ENCODE measurements at regions not wholly inside any gene's neighbourhood (a gene's known extent, or its start where the extent isn't known, plus 50 kb on each side); places are given as distances from the start of the nearest gene placed in this dataset.

DNA sequence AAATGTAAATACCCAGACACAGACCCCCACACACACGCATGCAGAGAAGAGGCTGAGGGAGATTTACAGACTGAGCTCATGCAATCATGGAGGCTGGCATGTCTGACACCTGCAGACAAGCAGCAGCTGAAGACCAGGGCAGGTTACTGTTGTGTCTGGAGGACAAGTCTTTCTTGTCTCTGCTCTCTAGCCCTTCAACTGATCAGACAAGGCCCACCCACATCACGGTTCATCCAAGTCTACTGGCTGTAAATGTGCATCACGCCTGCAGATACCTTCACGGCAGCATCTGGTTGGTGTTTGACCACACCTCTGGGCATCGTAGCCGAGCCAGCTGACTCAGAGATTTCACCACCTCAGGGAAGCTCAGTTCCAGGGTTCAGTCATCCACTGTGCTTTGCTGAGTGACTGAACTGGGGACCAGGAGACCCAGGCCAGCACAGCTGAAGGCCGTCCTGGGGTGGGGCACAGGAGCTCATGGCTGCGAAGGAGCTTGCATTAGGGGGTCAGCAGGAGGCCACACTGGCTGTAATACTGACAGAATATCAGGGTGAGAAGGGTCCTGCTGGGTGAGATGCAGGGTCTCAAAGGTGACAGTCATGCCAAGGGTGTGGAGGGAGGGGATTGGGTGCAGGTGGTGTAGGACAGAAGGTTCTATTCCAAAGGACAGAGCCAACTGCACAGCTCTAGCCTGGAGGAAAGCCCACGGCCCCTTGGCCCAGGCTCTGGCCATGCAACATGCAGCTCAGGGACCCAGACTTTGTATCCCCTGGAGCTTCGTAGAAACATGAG is 304.9 kb downstream of the BRD1 start:
- no peak for DNase-seq (ENCODE audit: extremely low read depth, insufficient read length)
- no peaks in the 10 kb centered on the region; the same call in 1 of the 2 replicates for H3K36me3 ChIP-seq (ENCODE audit: control insufficient read depth, insufficient read depth, low read length)
- no peak overlapping the region for H3K4me3 ChIP-seq (replicated peaks; ENCODE audit: low read depth, low read length)
- TF ChIP-seq, protein P1, sequence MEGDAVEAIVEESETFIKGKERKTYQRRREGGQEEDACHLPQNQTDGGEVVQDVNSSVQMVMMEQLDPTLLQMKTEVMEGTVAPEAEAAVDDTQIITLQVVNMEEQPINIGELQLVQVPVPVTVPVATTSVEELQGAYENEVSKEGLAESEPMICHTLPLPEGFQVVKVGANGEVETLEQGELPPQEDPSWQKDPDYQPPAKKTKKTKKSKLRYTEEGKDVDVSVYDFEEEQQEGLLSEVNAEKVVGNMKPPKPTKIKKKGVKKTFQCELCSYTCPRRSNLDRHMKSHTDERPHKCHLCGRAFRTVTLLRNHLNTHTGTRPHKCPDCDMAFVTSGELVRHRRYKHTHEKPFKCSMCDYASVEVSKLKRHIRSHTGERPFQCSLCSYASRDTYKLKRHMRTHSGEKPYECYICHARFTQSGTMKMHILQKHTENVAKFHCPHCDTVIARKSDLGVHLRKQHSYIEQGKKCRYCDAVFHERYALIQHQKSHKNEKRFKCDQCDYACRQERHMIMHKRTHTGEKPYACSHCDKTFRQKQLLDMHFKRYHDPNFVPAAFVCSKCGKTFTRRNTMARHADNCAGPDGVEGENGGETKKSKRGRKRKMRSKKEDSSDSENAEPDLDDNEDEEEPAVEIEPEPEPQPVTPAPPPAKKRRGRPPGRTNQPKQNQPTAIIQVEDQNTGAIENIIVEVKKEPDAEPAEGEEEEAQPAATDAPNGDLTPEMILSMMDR (IDR thresholded peaks at IDR 0.05; ENCODE audit: insufficient read depth, low read length, poor library complexity, severe bottlenecking), result no peak
- no peaks in the 10 kb centered on the region for H3K27me3 ChIP-seq (replicated peaks; ENCODE audit: control insufficient read depth, insufficient read depth, low read length)

DNA sequence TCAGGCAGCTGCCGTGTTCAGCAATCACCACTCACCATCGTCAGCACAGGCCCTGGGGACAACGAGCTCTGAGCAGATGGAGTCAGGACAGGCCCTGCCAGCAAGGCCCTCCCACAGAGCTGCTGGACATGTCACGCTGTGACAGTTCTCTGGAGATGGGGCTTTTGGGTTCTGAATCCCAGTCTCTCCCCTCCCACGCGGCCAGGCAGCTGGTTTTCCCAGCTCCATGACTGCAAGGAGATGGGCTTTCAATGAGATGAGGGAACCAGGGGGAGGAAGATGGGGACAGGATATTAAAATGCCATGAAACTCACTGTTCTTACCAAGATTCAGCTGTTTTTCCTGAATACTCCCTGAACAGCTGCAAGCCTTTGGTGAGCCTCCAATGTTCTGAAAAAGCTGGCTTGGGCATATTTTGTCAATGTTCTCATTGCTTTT is 305.9 kb downstream of the BRD1 start:
- Histone ChIP-seq H3K4me3 (replicated peaks; ENCODE audit: low read depth, low read length) (no peak overlapping the region), H3K36me3 (ENCODE audit: control insufficient read depth, insufficient read depth, low read length) (no peaks in the 10 kb centered on the region; the same call in 1 of the 2 replicates), H3K27me3 (replicated peaks; ENCODE audit: control insufficient read depth, insufficient read depth, low read length) (no peaks in the 10 kb centered on the region)
- DNase-seq (ENCODE audit: extremely low read depth, insufficient read length), result no peak
- TF ChIP-seq, protein P1 (IDR thresholded peaks at IDR 0.05; ENCODE audit: insufficient read depth, low read length, poor library complexity, severe bottlenecking), result no peak

DNA sequence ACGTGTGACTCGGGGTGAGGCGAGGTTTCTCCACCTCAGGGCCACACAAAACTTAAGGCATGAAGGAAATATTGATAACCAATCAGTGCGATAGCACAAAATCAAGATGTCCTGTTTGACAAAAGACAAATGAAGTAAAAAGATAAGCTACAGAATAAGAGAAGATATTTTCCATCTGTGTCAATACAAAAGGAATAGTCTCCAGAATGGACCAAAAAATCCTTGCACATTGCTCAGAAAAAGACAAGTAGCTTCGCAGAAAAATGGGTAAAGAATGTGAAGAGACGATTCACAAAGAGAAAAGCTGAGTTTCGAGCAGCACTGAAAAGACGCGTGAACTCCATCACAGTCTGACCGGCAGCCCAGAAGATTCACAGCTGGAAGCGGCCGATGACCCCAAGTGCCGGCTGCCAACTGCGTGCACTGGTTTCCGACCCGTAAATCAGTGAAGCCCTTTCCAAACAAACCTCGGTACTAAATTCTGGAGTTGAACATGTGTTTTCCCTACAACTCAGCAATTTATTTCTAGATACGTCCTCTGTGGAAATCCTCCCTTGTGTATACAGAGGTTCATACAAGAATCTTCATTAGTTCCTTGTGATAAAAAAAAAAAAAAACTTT is 308.4 kb downstream of the BRD1 start:
- Histone ChIP-seq H3K27me3 (replicated peaks; ENCODE audit: control insufficient read depth, insufficient read depth, low read length) (no peaks in the 10 kb centered on the region), H3K36me3 (ENCODE audit: control insufficient read depth, insufficient read depth, low read length) (no peaks in the 10 kb centered on the region; the same call in 1 of the 2 replicates), H3K4me3 (replicated peaks; ENCODE audit: low read depth, low read length) (no peak overlapping the region)
- no peak for DNase-seq (ENCODE audit: extremely low read depth, insufficient read length)
- TF ChIP-seq, protein P1 (IDR thresholded peaks at IDR 0.05; ENCODE audit: insufficient read depth, low read length, poor library complexity, severe bottlenecking), result no peak

DNA sequence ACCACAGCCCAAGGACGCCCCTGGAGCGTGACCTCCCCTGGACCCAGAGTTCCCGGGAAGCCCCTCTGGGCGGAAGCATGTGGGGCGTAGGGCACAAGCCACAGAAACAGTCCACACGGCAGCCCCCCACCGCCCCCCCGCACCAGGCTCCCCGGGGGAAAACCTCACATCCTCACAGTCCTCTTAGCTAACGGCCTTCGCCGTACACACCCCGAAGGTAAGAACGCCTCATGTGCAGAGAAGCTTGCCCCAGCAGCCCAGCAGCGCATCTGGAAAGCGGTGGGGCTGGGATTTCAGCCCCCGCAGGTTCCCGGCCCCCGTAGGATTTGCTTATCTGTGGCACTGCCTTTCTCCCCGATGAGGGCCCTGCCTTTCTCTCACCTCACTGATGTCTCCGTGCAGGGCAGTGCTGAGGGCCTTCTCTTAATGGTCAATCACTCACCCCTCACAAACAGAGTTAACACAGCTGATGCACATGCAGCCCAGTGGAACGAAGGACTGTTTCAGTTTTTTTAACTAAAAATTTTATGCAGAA is 309.2 kb downstream of the BRD1 start:
- H3K36me3 ChIP-seq (ENCODE audit: control insufficient read depth, insufficient read depth, low read length), result no peaks in the 10 kb centered on the region; the same call in 1 of the 2 replicates
- TF ChIP-seq, protein P1 (IDR thresholded peaks at IDR 0.05; ENCODE audit: insufficient read depth, low read length, poor library complexity, severe bottlenecking), result no peak
- no peaks in the 10 kb centered on the region for H3K27me3 ChIP-seq (replicated peaks; ENCODE audit: control insufficient read depth, insufficient read depth, low read length)
- DNase-seq (ENCODE audit: extremely low read depth, insufficient read length), result no peak
- no peak overlapping the region for H3K4me3 ChIP-seq (replicated peaks; ENCODE audit: low read depth, low read length)

DNA sequence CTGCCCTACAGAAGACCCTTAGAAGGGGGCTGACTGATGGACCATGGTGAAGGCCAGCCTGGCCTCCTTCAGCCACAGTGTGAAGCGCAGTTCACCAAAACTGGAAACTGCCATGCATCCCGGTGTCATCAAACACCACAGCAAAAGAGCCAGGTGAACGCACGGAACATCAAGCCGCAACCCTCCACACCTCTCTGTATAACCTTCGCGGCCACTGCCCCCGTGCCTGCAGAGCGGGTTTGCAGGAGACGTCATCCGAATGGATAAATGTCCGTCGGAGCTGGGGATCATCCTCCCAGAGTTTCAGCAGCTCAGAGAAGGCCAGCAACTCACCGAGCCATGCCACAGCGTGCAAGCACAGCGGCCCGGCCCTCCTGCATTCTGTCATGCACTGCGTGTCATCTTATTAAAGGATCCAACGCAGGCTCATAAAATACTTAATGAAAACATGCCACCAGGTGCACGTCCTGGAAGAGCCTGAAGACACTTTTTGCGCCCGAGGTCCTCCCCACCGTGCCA is 309.9 kb downstream of the BRD1 start:
- DNase-seq (ENCODE audit: extremely low read depth, insufficient read length), result no peak
- TF ChIP-seq, protein P1 (IDR thresholded peaks at IDR 0.05; ENCODE audit: insufficient read depth, low read length, poor library complexity, severe bottlenecking), result no peak
- Histone ChIP-seq H3K4me3 (replicated peaks; ENCODE audit: low read depth, low read length) (no peak overlapping the region), H3K27me3 (replicated peaks; ENCODE audit: control insufficient read depth, insufficient read depth, low read length) (no peaks in the 10 kb centered on the region), H3K36me3 (ENCODE audit: control insufficient read depth, insufficient read depth, low read length) (no peaks in the 10 kb centered on the region; the same call in 1 of the 2 replicates)
